ENCODE measurements at regions not wholly inside any gene's neighbourhood (a gene's known extent, or its start where the extent isn't known, plus 50 kb on each side); places are given as distances from the start of the nearest gene placed in this dataset.
A peak's percentile ranks its signal among the peaks of the same experiment; 100 is the strongest.

DNA sequence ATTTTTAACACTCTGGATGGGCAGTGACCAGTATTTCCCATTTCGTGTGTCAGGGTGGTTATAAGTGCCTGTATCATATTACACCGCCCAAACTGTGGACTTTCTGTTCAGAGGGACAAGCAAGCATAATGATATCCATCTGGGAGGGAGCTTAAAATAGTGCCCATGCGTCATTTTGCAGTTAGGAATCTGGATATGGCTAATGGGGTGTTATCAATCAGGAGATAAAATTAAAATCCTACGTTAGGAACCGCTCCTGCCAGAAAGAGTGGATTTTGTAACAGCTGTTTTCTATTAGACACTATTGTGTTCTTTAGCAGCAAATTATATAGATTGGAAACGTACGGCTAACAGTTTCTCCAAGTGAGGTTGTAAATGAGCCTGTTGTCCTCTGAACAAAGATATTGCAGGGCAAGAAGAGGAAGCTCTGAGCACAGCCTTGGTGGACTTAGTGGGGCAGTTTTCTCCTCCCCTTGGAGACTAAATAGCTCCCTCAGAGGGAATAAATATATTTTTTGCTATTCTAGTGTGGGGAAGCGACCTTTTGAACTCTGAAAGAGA is 160.4 kb downstream of the SPATA31D1 start:
- TF ChIP-seq, protein P1, sequence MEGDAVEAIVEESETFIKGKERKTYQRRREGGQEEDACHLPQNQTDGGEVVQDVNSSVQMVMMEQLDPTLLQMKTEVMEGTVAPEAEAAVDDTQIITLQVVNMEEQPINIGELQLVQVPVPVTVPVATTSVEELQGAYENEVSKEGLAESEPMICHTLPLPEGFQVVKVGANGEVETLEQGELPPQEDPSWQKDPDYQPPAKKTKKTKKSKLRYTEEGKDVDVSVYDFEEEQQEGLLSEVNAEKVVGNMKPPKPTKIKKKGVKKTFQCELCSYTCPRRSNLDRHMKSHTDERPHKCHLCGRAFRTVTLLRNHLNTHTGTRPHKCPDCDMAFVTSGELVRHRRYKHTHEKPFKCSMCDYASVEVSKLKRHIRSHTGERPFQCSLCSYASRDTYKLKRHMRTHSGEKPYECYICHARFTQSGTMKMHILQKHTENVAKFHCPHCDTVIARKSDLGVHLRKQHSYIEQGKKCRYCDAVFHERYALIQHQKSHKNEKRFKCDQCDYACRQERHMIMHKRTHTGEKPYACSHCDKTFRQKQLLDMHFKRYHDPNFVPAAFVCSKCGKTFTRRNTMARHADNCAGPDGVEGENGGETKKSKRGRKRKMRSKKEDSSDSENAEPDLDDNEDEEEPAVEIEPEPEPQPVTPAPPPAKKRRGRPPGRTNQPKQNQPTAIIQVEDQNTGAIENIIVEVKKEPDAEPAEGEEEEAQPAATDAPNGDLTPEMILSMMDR (IDR thresholded peaks at IDR 0.05; ENCODE audit: insufficient read depth, missing control alignments), result no peak
- no peak for FAIRE-seq
- DNase-seq (ENCODE audit: insufficient read length, low spot score), result no peak

DNA sequence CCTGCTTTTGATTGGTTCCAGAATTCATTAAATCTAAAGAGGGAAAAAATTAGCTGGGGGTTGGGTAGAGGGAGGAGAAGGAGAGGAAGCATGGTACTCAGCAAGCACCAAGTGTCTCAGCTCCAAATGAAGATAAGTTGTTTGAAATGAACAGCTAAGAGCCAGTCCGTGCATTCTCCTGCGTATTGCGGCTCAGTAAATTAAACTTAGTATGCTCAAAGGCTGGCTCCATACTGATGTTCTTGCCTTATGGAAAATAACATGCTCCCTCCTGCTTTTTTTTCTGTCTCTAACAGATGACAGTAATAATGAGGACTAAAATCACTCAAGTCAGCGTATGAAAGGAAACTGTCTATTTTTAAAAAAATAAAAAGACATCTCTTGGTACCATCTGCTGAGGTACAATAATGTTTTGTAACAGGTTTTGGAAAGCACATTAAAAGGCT is 161.0 kb downstream of the SPATA31D1 start:
- DNase-seq (ENCODE audit: insufficient read length, low spot score), result no peak
- FAIRE-seq, result no peak
- TF ChIP-seq, protein P1 (IDR thresholded peaks at IDR 0.05; ENCODE audit: insufficient read depth, missing control alignments), result no peak

DNA sequence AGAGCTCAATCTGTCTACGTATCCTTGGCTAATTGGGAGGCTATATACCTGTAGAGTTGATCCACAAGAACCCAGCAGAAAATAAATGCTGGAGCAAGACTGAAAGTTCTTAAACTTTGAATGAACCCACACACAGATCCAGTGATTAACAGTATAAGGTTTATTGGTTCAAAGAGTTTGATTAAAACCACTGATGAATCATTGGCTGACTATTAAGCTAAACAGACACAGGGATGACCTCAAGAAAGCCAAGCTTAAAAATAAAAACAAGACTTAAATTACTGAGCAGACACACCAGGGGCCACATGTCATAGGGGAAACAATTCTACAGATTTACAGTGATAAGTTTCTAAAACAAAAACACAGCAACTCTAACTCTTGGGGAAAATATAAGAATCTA is 163.6 kb downstream of the SPATA31D1 start:
- TF ChIP-seq, protein P1 (IDR thresholded peaks at IDR 0.05; ENCODE audit: insufficient read depth, missing control alignments), result no peak
- DNase-seq (ENCODE audit: insufficient read length, low spot score), result no peak
- FAIRE-seq, result no peak

DNA sequence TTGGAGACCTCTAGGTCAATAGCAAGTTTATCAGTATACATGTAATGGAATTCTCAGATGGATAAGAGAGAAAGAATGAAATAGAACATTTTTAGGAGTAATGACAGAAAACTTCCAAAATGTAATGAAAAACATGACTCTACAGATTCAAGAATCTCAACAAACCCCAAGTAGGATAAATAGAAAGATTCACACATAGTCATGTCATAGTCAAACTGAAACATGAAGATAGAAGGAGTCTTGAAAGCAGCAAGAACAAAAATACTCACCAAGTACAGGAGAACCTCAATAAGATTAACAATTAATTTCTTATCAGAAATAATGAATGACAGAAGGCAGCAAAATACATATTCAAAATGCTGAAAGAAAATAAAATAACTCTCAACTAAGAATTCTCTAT is 164.5 kb downstream of the SPATA31D1 start:
- DNase-seq (ENCODE audit: insufficient read length, low spot score) (no peak), FAIRE-seq (peak; percentile 25)
- TF ChIP-seq, protein P1 (IDR thresholded peaks at IDR 0.05; ENCODE audit: insufficient read depth, missing control alignments), result no peak

DNA sequence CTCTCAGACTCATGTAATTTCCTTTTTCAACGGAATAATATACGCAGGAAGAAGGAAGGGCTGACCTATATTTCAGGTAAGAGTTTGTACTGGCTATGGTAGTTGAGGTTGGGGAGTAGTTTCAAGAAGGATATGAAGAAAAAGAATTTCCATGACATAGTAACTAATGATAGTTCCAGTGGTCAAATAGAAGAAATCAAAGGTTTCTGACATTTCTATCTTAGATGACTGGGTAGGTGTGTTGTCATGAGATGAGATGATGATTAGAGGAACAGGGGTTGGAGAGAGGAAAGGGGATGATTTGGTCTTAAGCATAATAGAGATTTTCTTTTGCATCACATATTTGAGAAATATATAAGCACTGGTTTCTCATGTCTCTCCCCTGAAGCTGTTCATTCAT is 166.0 kb downstream of the SPATA31D1 start:
- FAIRE-seq (no peak), DNase-seq (ENCODE audit: insufficient read length, low spot score) (no peak)
- TF ChIP-seq, protein P1 (IDR thresholded peaks at IDR 0.05; ENCODE audit: insufficient read depth, missing control alignments), result no peak

GRCh38 chr9:82161876-82162275 is 173.3 kb downstream of the SPATA31D1 start:
- TF ChIP-seq, protein P1 (IDR thresholded peaks at IDR 0.05; ENCODE audit: insufficient read depth, missing control alignments), result no peak

GRCh38 chr9:82164159-82164558 is 175.6 kb downstream of the SPATA31D1 start:
- TF ChIP-seq, protein P1 (IDR thresholded peaks at IDR 0.05; ENCODE audit: insufficient read depth, missing control alignments), result no peak
- no peak for FAIRE-seq

More at GRCh38 chr9:82161876-82162275, 173.3 kb downstream of the SPATA31D1 start:
- FAIRE-seq, result no peak
- no peak for DNase-seq (ENCODE audit: insufficient read length, low spot score)

More at GRCh38 chr9:82164159-82164558, 175.6 kb downstream of the SPATA31D1 start:
- no peak for DNase-seq (ENCODE audit: insufficient read length, low spot score)

All from D721Med (cell line).